A549 (cell line): ENCODE measurements at regions not wholly inside any gene's neighbourhood (a gene's known extent, or its start where the extent isn't known, plus 50 kb on each side); places are given as distances from the start of the nearest gene placed in this dataset.

Experiments
- ATAC-seq, 2 experiments: fragments of 200-7000 bp in 1 of 2; fragments of >200 bp in 1 of 2; cut with Nextera tagmentation in 1 of 2; cut with Tn5 transposase in 1 of 2; 3 replicates each; pipeline versions ENCODE4 v1.8.0 to v1.9.1; 2018 to 2020; ENCODE audit warnings: mild to moderate bottlenecking in 1 of 2, moderate library complexity in 1 of 2
- CTCF ChIA-PET: fragments of 300-600 bp; sonication (Branson Sonifier 250); formaldehyde crosslinking; extraction: SDS; loops from one replicate; lab custom pipeline; 2021; ENCODE audit warnings: antibody characterized with exemption, inconsistent platforms; lab: Yijun Ruan, JAX
- POLR2A ChIA-PET: fragments of 350-600 bp; formaldehyde crosslinking; extraction: SDS; loops from one replicate; lab custom pipeline; 2021; ENCODE audit warnings: antibody characterized with exemption, inconsistent platforms; lab: Yijun Ruan, JAX
- DNase-seq, 2 experiments: peaks; one replicate each; pipeline versions ENCODE4 v3.0.0 to v3.0.0-alpha.2; 2011 to 2016; ENCODE audit warnings: low read depth in 1 of 2, low spot score in 1 of 2
- FAIRE-seq: peaks from 2 replicates; lab custom pipeline; 2011; peaks lifted over from hg19 to GRCh38; lab: Jason Lieb, UNC
- H3K27ac ChIP-seq, 2 experiments: fragments of >200 bp; sonication (Bioruptor Twin); formaldehyde crosslinking; 3 replicates each; pipeline ENCODE4 v1.5.1; 2016 to 2017
- H3K4me1 ChIP-seq: fragments of >200 bp; sonication (Bioruptor Twin); formaldehyde crosslinking; 3 replicates; pipeline ENCODE4 v1.6.1; 2016
- H3K4me2 ChIP-seq: fragments of >200 bp; sonication (Bioruptor Twin); formaldehyde crosslinking; 3 replicates; pipeline ENCODE4 v1.6.1; 2016
- H3K4me3 ChIP-seq: fragments of >200 bp; sonication (Bioruptor Twin); formaldehyde crosslinking; 3 replicates; pipeline ENCODE4 v1.5.1; 2016
- H3K9me3 ChIP-seq: fragments of >200 bp; sonication (Bioruptor Twin); formaldehyde crosslinking; 3 replicates; pipeline ENCODE4 v1.6.1; 2016
- ATOH8 ChIP-seq: fragments of 250-450 bp; sonication (Bioruptor Pico); IDR thresholded peaks from 2 replicates; pipeline ENCODE4 v1.5.0; 2020; ENCODE audit warnings: low read depth, mild to moderate bottlenecking, moderate library complexity
- BHLHE40 ChIP-seq: IDR thresholded peaks from 2 replicates; pipeline ENCODE4 v1.6.1; 2012; ENCODE audit warnings: low read depth, low read length, inconsistent platforms
- CBX2 ChIP-seq: fragments of 200-600 bp; sonication (generic); IDR thresholded peaks from 2 replicates; pipeline ENCODE4 v1.6.1; 2016; ENCODE audit warnings: low read depth, mild to moderate bottlenecking, borderline replicate concordance
- CBX8 ChIP-seq: fragments of 200-600 bp; sonication (generic); IDR thresholded peaks from 2 replicates; pipeline ENCODE4 v1.6.1; 2016
- CEBPB ChIP-seq, 2 experiments: fragments of >200 bp in 1 of 2; sonication (Bioruptor Twin) in 1 of 2; formaldehyde crosslinking in 1 of 2; IDR thresholded peaks; 2 replicates each; pipeline ENCODE4 v1.6.1; 2012 to 2016
- CHD2 ChIP-seq: fragments of 150-350 bp; IDR thresholded peaks from 2 replicates; pipeline ENCODE4 v1.6.1; 2014; ENCODE audit warnings: low read length; ENCODE audit not compliant: partially characterized antibody
- CHD4 ChIP-seq: fragments of 200-600 bp; sonication (generic); IDR thresholded peaks from 2 replicates; pipeline ENCODE4 v1.6.1; 2016; ENCODE audit warnings: antibody characterized with exemption, mild to moderate bottlenecking, borderline replicate concordance
- E2F6 ChIP-seq: IDR thresholded peaks from 2 replicates; pipeline ENCODE4 v1.6.1; 2012; ENCODE audit warnings: low read depth, borderline replicate concordance
- ESRRA ChIP-seq: fragments of 150-350 bp; IDR thresholded peaks from 2 replicates; pipeline ENCODE4 v1.6.1; 2014; ENCODE audit warnings: mild to moderate bottlenecking, low read length, borderline replicate concordance
- FOSL2 ChIP-seq, 2 experiments: fragments of 450-650 bp in 1 of 2; fragments of >200 bp in 1 of 2; sonication (Bioruptor Twin) in 1 of 2; formaldehyde crosslinking; IDR thresholded peaks; 2 replicates each; pipeline versions ENCODE4 v1.5.0 to v1.6.1; 2016 to 2020; ENCODE audit warnings: mild to moderate bottlenecking in 1 of 2, moderate library complexity in 1 of 2
- FOXS1 ChIP-seq: fragments of 250-450 bp; sonication (Bioruptor Pico); IDR thresholded peaks from 2 replicates; pipeline ENCODE4 v1.5.0; 2020; ENCODE audit warnings: mild to moderate bottlenecking, moderate library complexity
- HDAC2 ChIP-seq: fragments of 200-600 bp; sonication (generic); IDR thresholded peaks from 2 replicates; pipeline ENCODE4 v1.6.1; 2016
- HEYL ChIP-seq: fragments of 250-450 bp; sonication (Bioruptor Pico); IDR thresholded peaks from 2 replicates; pipeline ENCODE4 v1.8.0; 2021; ENCODE audit warnings: mild to moderate bottlenecking, moderate library complexity
- HOXB13 ChIP-seq: fragments of 250-450 bp; sonication (Bioruptor Pico); IDR thresholded peaks from 2 replicates; pipeline ENCODE4 v1.5.0; 2020; ENCODE audit warnings: low read depth, mild to moderate bottlenecking, moderate library complexity
- HOXB5 ChIP-seq: fragments of 250-450 bp; sonication (Bioruptor Pico); IDR thresholded peaks from 2 replicates; pipeline ENCODE4 v1.5.0; 2020; ENCODE audit warnings: mild to moderate bottlenecking, moderate library complexity
- KDM1A ChIP-seq: fragments of 200-600 bp; sonication (generic); IDR thresholded peaks from 2 replicates; pipeline ENCODE4 v1.6.1; 2016; ENCODE audit warnings: low read depth, mild to moderate bottlenecking
- KDM5A ChIP-seq: fragments of 200-600 bp; sonication (generic); IDR thresholded peaks from 2 replicates; pipeline ENCODE4 v1.6.1; 2016; ENCODE audit warnings: antibody characterized with exemption, mild to moderate bottlenecking
- MAFK ChIP-seq: fragments of 450-650 bp; IDR thresholded peaks from 2 replicates; pipeline ENCODE4 v1.6.1; 2014; ENCODE audit not compliant: partially characterized antibody
- MAZ ChIP-seq: fragments of 150-350 bp; IDR thresholded peaks from 2 replicates; pipeline ENCODE4 v1.6.1; 2014; ENCODE audit warnings: antibody characterized with exemption, low read depth, low read length, borderline replicate concordance
- NPAS2 ChIP-seq: fragments of 250-450 bp; sonication (Bioruptor Pico); IDR thresholded peaks from 2 replicates; pipeline ENCODE4 v1.8.0; 2022; ENCODE audit warnings: mild to moderate bottlenecking, moderate library complexity, borderline replicate concordance
- PHF8 ChIP-seq: fragments of 200-600 bp; sonication (generic); IDR thresholded peaks from 2 replicates; pipeline ENCODE4 v1.6.1; 2016; ENCODE audit warnings: low read depth, mild to moderate bottlenecking, antibody characterized with exemption, moderate library complexity, borderline replicate concordance
- POLR2A ChIP-seq: IDR thresholded peaks from 2 replicates; pipeline ENCODE4 v1.6.1; 2012; ENCODE audit warnings: mild to moderate bottlenecking, low read length
- RARB ChIP-seq: fragments of 250-450 bp; sonication (Bioruptor Pico); IDR thresholded peaks from 2 replicates; pipeline ENCODE4 v1.8.0; 2021; ENCODE audit warnings: mild to moderate bottlenecking, moderate library complexity
- RCOR1 ChIP-seq: fragments of 150-350 bp; IDR thresholded peaks from 2 replicates; pipeline ENCODE4 v1.6.1; 2014; ENCODE audit warnings: antibody characterized with exemption, low read length, low read depth
- RFX5 ChIP-seq: fragments of 450-650 bp; IDR thresholded peaks from 2 replicates; pipeline ENCODE4 v1.7.1; 2014; ENCODE audit warnings: antibody characterized with exemption, mild to moderate bottlenecking, moderate library complexity
- SMC3 ChIP-seq: fragments of >200 bp; sonication (Bioruptor Twin); formaldehyde crosslinking; IDR thresholded peaks from 3 replicates; pipeline ENCODE4 v1.6.1; 2018; ENCODE audit warnings: inconsistent platforms
- SREBF2 ChIP-seq: fragments of 450-650 bp; IDR thresholded peaks from 2 replicates; pipeline ENCODE4 v1.6.1; 2014; ENCODE audit warnings: mild to moderate bottlenecking, moderate library complexity
- USF2 ChIP-seq: fragments of 450-650 bp; IDR thresholded peaks from 2 replicates; pipeline ENCODE4 v1.6.1; 2014; ENCODE audit warnings: antibody characterized with exemption
- ZC3H11A ChIP-seq: fragments of 450-650 bp; IDR thresholded peaks from 2 replicates; pipeline ENCODE4 v1.6.1; 2014; ENCODE audit warnings: antibody characterized with exemption, mild to moderate bottlenecking
- ZNF302 ChIP-seq: fragments of 250-450 bp; sonication (Bioruptor Pico); IDR thresholded peaks from 2 replicates; pipeline ENCODE4 v1.9.0; 2021; ENCODE audit warnings: inconsistent platforms, mild to moderate bottlenecking, moderate library complexity
- ZSCAN20 ChIP-seq: fragments of 250-450 bp; sonication (Bioruptor Pico); IDR thresholded peaks from 2 replicates; pipeline ENCODE4 v1.8.0; 2022; ENCODE audit warnings: mild to moderate bottlenecking, moderate library complexity
- WGBS: methylation state at CpG from one replicate; pipeline ENCODE4 v1.1.6; 2017; ENCODE audit errors: missing lambda C conversion rate; 5-methylcytosine and 5-hydroxymethylcytosine counted together

- FAIRE-seq (no peak), DNase-seq (no peak), ATAC-seq (no peak)
- ChIA-PET POLR2A (no interaction called here), CTCF (interaction anchor here (0.7 kb wide), 1 partner anchor 16 kb away, joined by 3 read pairs; no protein-coding TSS in a partner anchor)
- no peaks in the 10 kb centered on the region for H3K4me1 ChIP-seq
- TF ChIP-seq USF2 (no peak), SMC3 (no peak), NPAS2 (CRISPR knock-in tag) (no peak), HOXB5 (CRISPR knock-in tag) (no peak), CBX2 (no peak), CBX8 (no peak), RARB (no peak), FOSL2 (IDR thresholded peaks at IDR 0.05) (no peak), FOSL2 (CRISPR knock-in tag; IDR thresholded peaks at IDR 0.05) (no peak), POLR2A (no peak), ATOH8 (CRISPR knock-in tag) (no peak), ESRRA (no peak), ZC3H11A (no peak), CHD2 (no peak), SREBF2 (no peak), E2F6 (no peak), MAFK (no peak), HOXB13 (CRISPR knock-in tag) (no peak)
- no peaks in the 10 kb centered on the region for H3K9me3 ChIP-seq
- no peak overlapping the region for H3K4me3 ChIP-seq
- no peak overlapping the region for H3K4me2 ChIP-seq
- H3K27ac ChIP-seq = no peak overlapping the region
These were observed 75.8 kb upstream of the LHX8 start for GRCh38 chr1:75058424-75058823.

GRCh38 chr1:75062111-75062510 is 72.1 kb upstream of the LHX8 start:
- no peaks in the 10 kb centered on the region for H3K4me1 ChIP-seq
- TF ChIP-seq MAZ (no peak), CHD4 (no peak), CHD2 (no peak), CEBPB (IDR thresholded peaks at IDR 0.05) (no peak), KDM5A (no peak), RFX5 (no peak), ESRRA (no peak)
- CTCF ChIA-PET = no interaction called here
- H3K4me2 ChIP-seq = no peak overlapping the region
- no peak overlapping the region for H3K4me3 ChIP-seq
- WGBS = 40% methylated on average over 1 of the region's 1 CpG
- no peak for FAIRE-seq
- no peak overlapping the region for H3K27ac ChIP-seq
- no peak for DNase-seq
- POLR2A ChIA-PET = no interaction called here
- H3K9me3 ChIP-seq = no peaks in the 10 kb centered on the region
- no peak for ATAC-seq

- DNase-seq (no peak), FAIRE-seq (no peak), ATAC-seq (no peak)
- no peak overlapping the region for H3K4me3 ChIP-seq
- ChIA-PET POLR2A (no interaction called here), CTCF (no interaction called here)
- no peaks in the 10 kb centered on the region for H3K9me3 ChIP-seq
- no peaks in the 10 kb centered on the region for H3K4me1 ChIP-seq
- H3K4me2 ChIP-seq = no peak overlapping the region
- WGBS = no CpG with 5 or more reads among the region's 1 CpG
- TF ChIP-seq ZNF302 (CRISPR knock-in tag) (no peak), RCOR1 (no peak), HEYL (CRISPR knock-in tag) (no peak), HDAC2 (no peak), BHLHE40 (no peak), FOXS1 (no peak), NPAS2 (CRISPR knock-in tag) (no peak), RFX5 (no peak), PHF8 (no peak), KDM1A (no peak), ZSCAN20 (CRISPR knock-in tag) (no peak), CHD4 (no peak), HOXB5 (CRISPR knock-in tag) (no peak)
- no peak overlapping the region for H3K27ac ChIP-seq
These were observed 66.2 kb upstream of the LHX8 start for GRCh38 chr1:75067975-75068374.
